ENCODE measurements at regions not wholly inside any gene's neighbourhood (a gene's known extent, or its start where the extent isn't known, plus 50 kb on each side); places are given as distances from the start of the nearest gene placed in this dataset.

GRCh38 chr11:92751594-92751993 is 217.9 kb upstream of the MTNR1B start:
- TF ChIP-seq CTCF (IDR thresholded peaks at IDR 0.05; ENCODE audit: insufficient read depth, low read length, poor library complexity, severe bottlenecking): no peak
- DNase-seq (ENCODE audit: low read depth): no peak
- H3K27me3 ChIP-seq (ENCODE audit: control insufficient read depth, insufficient read depth, low read length): no peaks in the 10 kb centered on the region
- H3K36me3 ChIP-seq (ENCODE audit: control insufficient read depth, insufficient read depth, low read length): no peaks in the 10 kb centered on the region
- H3K4me3 ChIP-seq (ENCODE audit: low read depth, low read length): no peak overlapping the region

- H3K4me3 ChIP-seq (ENCODE audit: low read depth, low read length): no peak overlapping the region
- H3K36me3 ChIP-seq (ENCODE audit: control insufficient read depth, insufficient read depth, low read length): no peaks in the 10 kb centered on the region
- H3K27me3 ChIP-seq (ENCODE audit: control insufficient read depth, insufficient read depth, low read length): no peaks in the 10 kb centered on the region
- TF ChIP-seq CTCF (IDR thresholded peaks at IDR 0.05; ENCODE audit: insufficient read depth, low read length, poor library complexity, severe bottlenecking): no peak
- no peak for DNase-seq (ENCODE audit: low read depth)
Measured at GRCh38 chr11:92752122-92752521, 217.3 kb upstream of the MTNR1B start.

- no peak for TF ChIP-seq CTCF (IDR thresholded peaks at IDR 0.05; ENCODE audit: insufficient read depth, low read length, poor library complexity, severe bottlenecking)
- no peaks in the 10 kb centered on the region for H3K36me3 ChIP-seq (ENCODE audit: control insufficient read depth, insufficient read depth, low read length)
- no peak overlapping the region for H3K4me3 ChIP-seq (ENCODE audit: low read depth, low read length)
- no peaks in the 10 kb centered on the region for H3K27me3 ChIP-seq (ENCODE audit: control insufficient read depth, insufficient read depth, low read length)
- DNase-seq (ENCODE audit: low read depth): no peak
Measured at GRCh38 chr11:92753161-92753560, 216.3 kb upstream of the MTNR1B start.

GRCh38 chr11:92758241-92758780 is 211.1 kb upstream of the MTNR1B start:
- TF ChIP-seq CTCF (IDR thresholded peaks at IDR 0.05; ENCODE audit: insufficient read depth, low read length, poor library complexity, severe bottlenecking): no peak
- DNase-seq (ENCODE audit: low read depth): no peak
- Histone ChIP-seq H3K36me3 (ENCODE audit: control insufficient read depth, insufficient read depth, low read length) (no peaks in the 10 kb centered on the region), H3K4me3 (ENCODE audit: low read depth, low read length) (no peak overlapping the region), H3K27me3 (ENCODE audit: control insufficient read depth, insufficient read depth, low read length) (no peaks in the 10 kb centered on the region)

GRCh38 chr11:92759571-92760214 is 209.8 kb upstream of the MTNR1B start:
- H3K36me3 ChIP-seq (ENCODE audit: control insufficient read depth, insufficient read depth, low read length): no peaks in the 10 kb centered on the region
- no peak for TF ChIP-seq CTCF (IDR thresholded peaks at IDR 0.05; ENCODE audit: insufficient read depth, low read length, poor library complexity, severe bottlenecking)
- no peaks in the 10 kb centered on the region for H3K27me3 ChIP-seq (ENCODE audit: control insufficient read depth, insufficient read depth, low read length)
- DNase-seq (ENCODE audit: low read depth): no peak
- H3K4me3 ChIP-seq (ENCODE audit: low read depth, low read length): no peak overlapping the region

- no peak for TF ChIP-seq CTCF (IDR thresholded peaks at IDR 0.05; ENCODE audit: insufficient read depth, low read length, poor library complexity, severe bottlenecking)
Measured at GRCh38 chr11:92762121-92762540, 207.3 kb upstream of the MTNR1B start.

More at GRCh38 chr11:92762121-92762540, 207.3 kb upstream of the MTNR1B start:
- H3K36me3 ChIP-seq (ENCODE audit: control insufficient read depth, insufficient read depth, low read length): no peaks in the 10 kb centered on the region
- H3K4me3 ChIP-seq (ENCODE audit: low read depth, low read length): no peak overlapping the region
- H3K27me3 ChIP-seq (ENCODE audit: control insufficient read depth, insufficient read depth, low read length): no peaks in the 10 kb centered on the region
- DNase-seq (ENCODE audit: low read depth): no peak
